Heart right ventricle (tissue), 16 donors: ENCODE measurements at regions not wholly inside any gene's neighbourhood (a gene's known extent, or its start where the extent isn't known, plus 50 kb on each side); places are given as distances from the start of the nearest gene placed in this dataset.

Experiments
- ATAC-seq, 8 donors: fragments of 200-7000 bp; cut with Tn5 transposase; one replicate each; pipeline ENCODE4 v1.9.1; 2020; ENCODE audit warnings: mild to moderate bottlenecking in 8 of 8, moderate library complexity in 8 of 8, moderate number of reproducible peaks in 1 of 8
- DNase-seq, 2 donors: peaks; one replicate each; pipeline ENCODE4 v3.0.0-alpha.2; 2020
- H3K27ac ChIP-seq, 10 donors: fragments of 200-600 bp; sonication (generic) in 2 of 10; one replicate each; pipeline versions ENCODE4 v1.5.0 to v1.8.0; 2020 to 2022; ENCODE audit warnings: mild to moderate bottlenecking in 3 of 10
- H3K27me3 ChIP-seq, 7 donors: fragments of 200-600 bp; one replicate each; pipeline ENCODE4 v1.8.0; 2021 to 2022; ENCODE audit warnings: mild to moderate bottlenecking in 2 of 7
- H3K36me3 ChIP-seq, 9 donors: fragments of 200-600 bp; sonication (generic) in 1 of 9; one replicate each; pipeline versions ENCODE4 v1.5.0 to v1.8.0; 2020 to 2022; ENCODE audit warnings: mild to moderate bottlenecking in 2 of 9
- H3K4me1 ChIP-seq, 9 donors: fragments of 200-600 bp; sonication (generic) in 1 of 9; one replicate each; pipeline versions ENCODE4 v1.5.0 to v1.8.0; 2020 to 2022; ENCODE audit warnings: mild to moderate bottlenecking in 4 of 9
- H3K4me3 ChIP-seq, 10 donors: fragments of 200-600 bp; sonication (generic) in 2 of 10; one replicate each; pipeline versions ENCODE4 v1.5.0 to v1.8.0; 2020 to 2022; ENCODE audit warnings: mild to moderate bottlenecking in 7 of 10, moderate library complexity in 2 of 10
- H3K9me3 ChIP-seq, 11 donors: fragments of 200-600 bp in 10 of 11; sonication (generic) in 2 of 11; one replicate each; pipeline versions ENCODE4 v1.5.0 to v1.8.0; 2013 to 2022; ENCODE audit warnings: mild to moderate bottlenecking in 2 of 11, control low read depth in 1 of 11, moderate library complexity in 1 of 11
- WGBS, 2 donors: extraction: QIAGEN DNeasy Blood & Tissue Kit; methylation state at CpG; one replicate each; pipeline ENCODE4 v1.1.7; 2013; ENCODE audit warnings: inconsistent platforms in 1 of 2; 5-methylcytosine and 5-hydroxymethylcytosine counted together
- intact Hi-C, 10 donors: fragments of 100-400 bp; cut with DNase I; formaldehyde crosslinking; loops; one replicate each; pipeline versions ENCODE4 v1.11.1 to v1.14.2; 2022
- TF ChIP-seq, protein P1 (sequence below), 9 donors: fragments of 200-600 bp; sonication (generic) in 2 of 9; IDR thresholded peaks; one replicate each; pipeline versions ENCODE4 v1.5.0 to v1.8.0; 2021 to 2022; ENCODE audit warnings: antibody characterized with exemption in 9 of 9, mild to moderate bottlenecking in 5 of 9, moderate library complexity in 1 of 9
- donor health status: Arrhythmogenic right ventricular cardiomyopathy.
- donor health status: ischemic (EF 13 %, LVEDD 7.1; RV severe dilation, severe dysfunction).
- donor health status: healthy with polysubstance abuse.
- donor health status: DM: no; HTN: yes; CAD: no.
- donor health status: DM: no; HTN: no; CAD: no.
- donor health status: ischemic (EF 25% LVEDD 6.9; RV normal size, moderate dysfunction).
- donor health status: ischemic (EF 25% LVEDD 5.7; RV mildly dilated, moderate dysfunction).
- donor health status: healthy.
- donor health status: DM: yes; HTN: yes; CAD: no.
- donor health status: Ischemic cardiomyopathy.
- donor health status: ischemic (EF 35%, LVEDD 5.7; RV mildly dilated, moderate dysfunction).
- donor health status: nonischemic (EF 11% LVEDD 7.7; RV severe dilation, severe dysfunction).
- donor health status: DM: yes; HTN: yes; CAD: no.
- donor health status: PGD.
- donor health status: ischemic (EF 29% LVEDD 5.4; RV normal size, mild dysfunction).
- donor health status: nonischemic (EF 23%, LVEDD 6.1; RV moderate dilation, normal function).

DNA sequence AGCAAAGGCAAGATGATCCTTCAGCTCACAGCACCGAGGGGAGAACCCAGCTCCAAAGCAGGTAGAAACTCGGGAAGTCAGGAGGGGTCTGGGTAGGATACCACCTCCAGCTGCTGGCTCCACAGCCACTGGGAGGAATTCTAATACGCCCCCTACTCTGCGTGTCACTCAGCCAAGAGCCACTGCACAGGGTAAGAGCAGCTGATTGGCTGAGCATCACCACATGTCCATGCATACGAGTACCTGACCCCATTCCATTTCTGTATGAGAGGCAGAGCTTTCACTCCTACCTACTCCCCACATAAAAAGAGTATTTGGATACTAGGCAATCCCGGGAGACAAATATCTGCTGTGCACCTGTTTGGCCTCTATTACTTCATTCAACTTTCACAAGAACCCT lies 121.4 kb downstream of the RRAGC start:
- 82 to 84% methylated on average over 6 of the region's 6 CpGs for WGBS, 2 donors
- no peak for ATAC-seq
- TF ChIP-seq, protein P1, sequence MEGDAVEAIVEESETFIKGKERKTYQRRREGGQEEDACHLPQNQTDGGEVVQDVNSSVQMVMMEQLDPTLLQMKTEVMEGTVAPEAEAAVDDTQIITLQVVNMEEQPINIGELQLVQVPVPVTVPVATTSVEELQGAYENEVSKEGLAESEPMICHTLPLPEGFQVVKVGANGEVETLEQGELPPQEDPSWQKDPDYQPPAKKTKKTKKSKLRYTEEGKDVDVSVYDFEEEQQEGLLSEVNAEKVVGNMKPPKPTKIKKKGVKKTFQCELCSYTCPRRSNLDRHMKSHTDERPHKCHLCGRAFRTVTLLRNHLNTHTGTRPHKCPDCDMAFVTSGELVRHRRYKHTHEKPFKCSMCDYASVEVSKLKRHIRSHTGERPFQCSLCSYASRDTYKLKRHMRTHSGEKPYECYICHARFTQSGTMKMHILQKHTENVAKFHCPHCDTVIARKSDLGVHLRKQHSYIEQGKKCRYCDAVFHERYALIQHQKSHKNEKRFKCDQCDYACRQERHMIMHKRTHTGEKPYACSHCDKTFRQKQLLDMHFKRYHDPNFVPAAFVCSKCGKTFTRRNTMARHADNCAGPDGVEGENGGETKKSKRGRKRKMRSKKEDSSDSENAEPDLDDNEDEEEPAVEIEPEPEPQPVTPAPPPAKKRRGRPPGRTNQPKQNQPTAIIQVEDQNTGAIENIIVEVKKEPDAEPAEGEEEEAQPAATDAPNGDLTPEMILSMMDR (IDR thresholded peaks at IDR 0.05) = no peak
- Histone ChIP-seq H3K4me1 (no peaks in the 10 kb centered on the region), H3K27ac (no peak overlapping the region), H3K36me3 (no peaks in the 10 kb centered on the region), H3K9me3 (no peaks in the 10 kb centered on the region), H3K4me3 (no peak overlapping the region), H3K27me3 (peaks cover 0 to 5% (median 0%) of the 10 kb centered on the region in 7 donors)
- intact Hi-C loops = no loop called here
- DNase-seq = no peak

DNA sequence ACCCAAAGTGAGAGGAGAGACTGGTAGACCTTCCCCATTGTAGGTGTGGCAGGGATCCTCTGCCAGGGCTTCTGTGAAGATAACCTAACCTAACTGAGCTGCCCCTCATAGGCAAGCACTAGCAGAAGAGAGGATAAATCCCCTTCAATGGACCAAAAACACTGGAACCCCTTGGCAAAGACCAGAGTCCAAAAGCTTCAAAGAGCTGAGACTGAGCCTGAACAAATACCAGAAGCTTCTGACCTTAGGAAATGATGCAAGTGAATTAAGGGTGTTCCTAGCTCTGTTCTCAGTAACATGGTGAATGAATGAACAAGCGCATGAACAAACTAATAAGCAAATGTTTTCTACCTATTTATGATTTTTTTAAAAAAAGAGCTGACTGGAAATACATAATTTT lies 123.2 kb downstream of the RRAGC start:
- no peak for ATAC-seq
- WGBS, 2 donors = 97 to 100% methylated on average over 1 of the region's 1 CpG

DNA sequence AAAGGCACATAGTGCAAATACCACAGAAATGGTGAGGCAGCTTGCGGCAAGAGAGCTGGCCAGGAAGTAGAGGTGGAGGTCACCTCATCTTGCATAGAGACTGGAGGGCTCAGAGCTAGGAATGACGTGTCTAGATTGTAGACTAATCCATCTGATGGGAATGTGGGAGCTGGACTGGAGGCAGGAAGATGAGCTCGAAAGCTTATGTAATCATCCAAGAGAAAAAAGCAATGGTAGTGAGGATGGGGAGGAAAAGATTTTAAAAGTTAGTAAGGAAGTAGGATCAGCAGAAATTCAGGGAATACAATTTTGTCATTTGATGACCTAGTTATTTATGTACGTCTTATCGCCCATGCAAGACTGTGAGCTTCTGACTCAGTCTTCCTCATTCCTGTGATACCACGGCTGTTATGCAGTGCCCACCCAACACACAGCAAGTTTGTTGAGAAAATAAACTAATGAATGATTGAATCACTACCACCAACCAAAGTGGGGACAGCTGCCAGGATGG lies 123.9 kb downstream of the RRAGC start:
- ATAC-seq (no peak), DNase-seq (no peak)
- intact Hi-C loops = no loop called here
- no peaks in the 10 kb centered on the region for H3K36me3 ChIP-seq
- H3K27me3 ChIP-seq = peaks cover 0 to 16% (median 3%) of the 10 kb centered on the region in 7 donors
- WGBS, 2 donors = 80 to 85% methylated on average over 6 of the region's 6 CpGs
- no peaks in the 10 kb centered on the region for H3K4me1 ChIP-seq
- TF ChIP-seq, protein P1 (IDR thresholded peaks at IDR 0.05) = no peak
- H3K4me3 ChIP-seq = no peak overlapping the region
- no peaks in the 10 kb centered on the region for H3K9me3 ChIP-seq
- H3K27ac ChIP-seq = no peak overlapping the region

More for the DNA sequence above, 123.2 kb downstream of the RRAGC start:
- Histone ChIP-seq H3K27ac (no peak overlapping the region), H3K4me3 (no peak overlapping the region), H3K27me3 (peaks cover 0 to 13% (median 3%) of the 10 kb centered on the region in 7 donors), H3K9me3 (no peaks in the 10 kb centered on the region), H3K36me3 (no peaks in the 10 kb centered on the region), H3K4me1 (no peaks in the 10 kb centered on the region)
- TF ChIP-seq, protein P1 (IDR thresholded peaks at IDR 0.05) = no peak
- intact Hi-C loops = no loop called here
- DNase-seq = no peak

DNA sequence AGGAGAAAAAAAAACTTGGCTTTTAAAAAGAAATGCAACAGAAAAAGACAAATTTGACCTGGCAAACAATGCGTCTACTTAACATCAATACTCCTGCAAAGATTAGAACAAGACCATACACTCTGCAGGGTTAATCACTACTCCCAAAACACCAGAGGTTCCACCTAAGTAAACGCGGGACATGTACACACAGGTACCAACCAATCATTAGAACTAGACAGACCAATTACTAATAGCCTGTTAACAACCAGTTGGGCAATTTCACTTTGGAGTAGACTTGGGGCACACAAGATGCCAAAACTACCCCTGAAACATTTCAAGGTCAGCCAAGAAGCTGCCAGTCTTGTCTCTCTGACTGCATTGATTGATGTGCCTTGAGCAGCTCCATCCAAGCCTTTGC lies 125.8 kb downstream of the RRAGC start:
- TF ChIP-seq, protein P1 (IDR thresholded peaks at IDR 0.05) = no peak
- Histone ChIP-seq H3K27me3 (peaks cover 0 to 28% (median 3%) of the 10 kb centered on the region in 7 donors), H3K4me3 (no peak overlapping the region), H3K36me3 (no peaks in the 10 kb centered on the region), H3K4me1 (peaks cover 0 to 5% (median 2%) of the 10 kb centered on the region in 9 donors), H3K9me3 (no peaks in the 10 kb centered on the region), H3K27ac (no peak overlapping the region)
- ATAC-seq (no peak), DNase-seq (no peak)
- 79 to 93% methylated on average over 3 of the region's 3 CpGs for WGBS, 2 donors
- intact Hi-C loops = no loop called here
